Vagina (tissue), 2 donors: ENCODE measurements at regions not wholly inside any gene's neighbourhood (a gene's known extent, or its start where the extent isn't known, plus 50 kb on each side); places are given as distances from the start of the nearest gene placed in this dataset.

Source experiments
- POLR2A ChIP-seq, 2 donors: fragments of 450-650 bp; IDR thresholded peaks; one replicate each; pipeline ENCODE4 v1.6.1; 2017; ENCODE audit warnings: antibody characterized with exemption in 2 of 2, mild to moderate bottlenecking in 2 of 2, moderate library complexity in 2 of 2
- POLR2AphosphoS5 ChIP-seq, 2 donors: sonication (generic); formaldehyde crosslinking; IDR thresholded peaks; one replicate each; pipeline ENCODE4 v1.9.0; 2017; ENCODE audit warnings: antibody characterized with exemption in 2 of 2, mild to moderate bottlenecking in 2 of 2, low read depth in 1 of 2; ENCODE audit not compliant: insufficient read depth in 1 of 2
- TF ChIP-seq, protein P1 (sequence below), 3 experiments: fragments of 450-650 bp in 2 of 3; fragments of 200-600 bp in 1 of 3; sonication (generic) in 1 of 3; IDR thresholded peaks; one replicate each; pipeline ENCODE4 v1.5.1; 2017 to 2019; ENCODE audit warnings: antibody characterized with exemption in 3 of 3, mild to moderate bottlenecking in 2 of 3, moderate library complexity in 2 of 3

DNA sequence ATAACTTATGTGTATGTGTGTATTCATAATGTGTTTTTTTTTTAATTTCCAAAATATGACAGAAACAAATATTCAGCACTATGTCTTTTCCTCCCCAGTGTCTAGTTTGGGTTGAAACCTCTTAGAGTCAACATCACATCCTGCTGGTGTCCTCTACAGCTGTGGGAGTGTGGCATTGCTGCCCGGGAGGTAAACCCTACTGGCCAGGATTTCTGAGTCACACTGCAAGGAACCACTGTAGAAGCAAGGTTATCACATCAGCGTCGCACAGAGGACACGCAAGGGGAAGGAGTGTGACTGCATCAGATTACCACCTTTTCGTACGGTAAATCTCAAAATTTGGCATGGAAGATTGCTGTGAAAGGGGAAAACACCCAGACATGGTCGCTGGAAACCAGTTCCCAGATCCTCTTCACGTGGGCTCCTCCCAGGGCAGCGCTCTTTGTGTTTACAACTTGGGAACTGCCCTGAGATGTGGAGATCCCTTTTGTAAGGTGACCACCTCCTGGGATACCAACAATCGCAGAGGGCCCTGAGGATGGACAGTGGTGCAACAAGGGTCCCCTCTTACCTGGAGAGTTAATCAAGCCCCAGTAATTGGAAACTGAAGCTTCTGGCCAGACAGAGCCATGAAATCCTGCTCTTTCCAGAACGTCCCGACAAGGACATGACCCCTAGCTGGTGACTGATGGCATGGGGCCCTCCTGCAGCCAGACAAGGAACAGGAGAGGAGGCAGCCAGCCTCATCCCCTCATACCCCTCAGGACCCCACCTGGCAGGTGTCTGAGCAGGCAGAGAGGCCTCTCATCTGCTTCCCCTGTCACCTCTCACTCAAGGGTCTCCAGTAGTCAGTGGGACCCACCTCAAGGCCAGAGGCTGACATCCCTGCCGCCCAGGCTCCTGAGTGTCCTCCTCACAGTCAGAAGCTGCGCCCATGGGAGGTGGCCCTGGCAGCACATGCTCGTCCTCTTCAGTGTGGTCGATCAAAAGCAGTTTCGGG is 194.7 kb downstream of the MED10 start:
- TF ChIP-seq POLR2AphosphoS5 (IDR thresholded peaks at IDR 0.05; ENCODE audit: insufficient read depth in 1 of 2, low read depth in 1 of 2), result no peak
- TF ChIP-seq, protein P1, sequence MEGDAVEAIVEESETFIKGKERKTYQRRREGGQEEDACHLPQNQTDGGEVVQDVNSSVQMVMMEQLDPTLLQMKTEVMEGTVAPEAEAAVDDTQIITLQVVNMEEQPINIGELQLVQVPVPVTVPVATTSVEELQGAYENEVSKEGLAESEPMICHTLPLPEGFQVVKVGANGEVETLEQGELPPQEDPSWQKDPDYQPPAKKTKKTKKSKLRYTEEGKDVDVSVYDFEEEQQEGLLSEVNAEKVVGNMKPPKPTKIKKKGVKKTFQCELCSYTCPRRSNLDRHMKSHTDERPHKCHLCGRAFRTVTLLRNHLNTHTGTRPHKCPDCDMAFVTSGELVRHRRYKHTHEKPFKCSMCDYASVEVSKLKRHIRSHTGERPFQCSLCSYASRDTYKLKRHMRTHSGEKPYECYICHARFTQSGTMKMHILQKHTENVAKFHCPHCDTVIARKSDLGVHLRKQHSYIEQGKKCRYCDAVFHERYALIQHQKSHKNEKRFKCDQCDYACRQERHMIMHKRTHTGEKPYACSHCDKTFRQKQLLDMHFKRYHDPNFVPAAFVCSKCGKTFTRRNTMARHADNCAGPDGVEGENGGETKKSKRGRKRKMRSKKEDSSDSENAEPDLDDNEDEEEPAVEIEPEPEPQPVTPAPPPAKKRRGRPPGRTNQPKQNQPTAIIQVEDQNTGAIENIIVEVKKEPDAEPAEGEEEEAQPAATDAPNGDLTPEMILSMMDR (IDR thresholded peaks at IDR 0.05), result no peak
- no peak for TF ChIP-seq POLR2A (IDR thresholded peaks at IDR 0.05)
